ENCODE measurements at regions not wholly inside any gene's neighbourhood (a gene's known extent, or its start where the extent isn't known, plus 50 kb on each side); places are given as distances from the start of the nearest gene placed in this dataset.

GRCh38 chr3:34346656-34347055 lies 548.2 kb downstream of the PDCD6IP start:
- DNase-seq: no peak

DNA sequence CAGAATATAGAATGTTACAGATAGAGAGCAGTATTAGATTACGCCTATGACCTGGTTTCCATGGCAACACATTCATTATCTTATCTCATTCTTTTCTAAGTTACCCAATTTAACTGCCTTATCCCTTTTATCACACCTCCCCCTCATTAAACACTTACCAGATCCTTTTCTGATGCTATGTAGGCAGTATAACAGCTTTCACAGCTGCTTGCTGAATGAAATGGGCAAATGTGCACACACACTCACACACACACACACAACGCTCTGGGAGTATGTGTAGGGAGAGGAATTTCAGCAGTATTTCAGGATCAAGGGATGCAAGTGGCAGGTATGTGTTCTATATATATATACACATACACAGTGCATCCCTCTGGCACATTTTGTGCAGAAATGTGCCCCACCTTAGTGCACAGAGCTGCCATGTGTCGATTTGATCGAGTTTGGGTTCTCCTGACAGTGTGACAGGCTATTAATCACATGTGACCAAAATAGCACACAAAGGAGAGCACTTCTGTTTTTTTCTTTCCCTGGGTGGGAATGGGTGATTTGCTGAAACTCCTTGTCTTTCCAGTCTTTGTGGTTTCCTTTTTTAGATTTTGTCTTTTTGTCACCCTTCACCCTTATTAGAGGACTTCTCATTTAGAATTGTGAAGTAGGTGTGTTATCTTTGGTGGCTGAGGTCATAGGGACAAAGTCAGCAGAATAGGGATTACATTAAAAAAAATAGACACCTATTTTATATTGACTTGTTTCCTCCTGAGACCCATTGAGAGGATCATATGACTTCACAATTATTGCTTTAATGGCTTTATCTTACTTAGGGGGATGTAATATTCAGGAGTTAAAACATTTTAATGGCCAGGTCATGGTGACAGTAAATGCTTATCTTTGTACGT lies 553.7 kb downstream of the PDCD6IP start:
- no peak for DNase-seq

GRCh38 chr3:34352778-34353331 lies 554.4 kb downstream of the PDCD6IP start:
- no peak for DNase-seq

DNA sequence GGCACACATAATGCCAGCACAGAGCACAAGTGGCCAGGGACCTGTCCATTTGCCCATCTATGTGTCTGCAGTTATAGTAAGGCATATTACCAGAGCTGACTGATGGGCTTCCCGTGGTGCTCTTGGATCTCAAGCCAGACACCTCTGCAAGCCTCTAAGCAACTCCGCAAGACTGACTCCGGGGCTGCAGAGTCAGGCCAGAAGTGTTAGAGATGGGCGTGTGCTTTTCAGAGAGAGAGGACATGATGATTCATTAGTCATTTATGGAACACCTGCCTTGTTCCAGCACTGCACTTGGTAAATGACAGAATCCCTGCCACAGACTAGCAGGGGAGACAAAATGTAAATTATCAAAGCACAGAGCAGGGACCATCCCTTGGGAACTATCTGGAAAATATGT lies 559.0 kb downstream of the PDCD6IP start:
- no peak for DNase-seq

GRCh38 chr3:34359064-34359463 lies 560.6 kb downstream of the PDCD6IP start:
- DNase-seq: no peak

GRCh38 chr3:34360713-34361112 lies 562.3 kb downstream of the PDCD6IP start:
- DNase-seq: no peak

GRCh38 chr3:34361921-34362320 lies 563.5 kb downstream of the PDCD6IP start:
- DNase-seq: no peak

DNA sequence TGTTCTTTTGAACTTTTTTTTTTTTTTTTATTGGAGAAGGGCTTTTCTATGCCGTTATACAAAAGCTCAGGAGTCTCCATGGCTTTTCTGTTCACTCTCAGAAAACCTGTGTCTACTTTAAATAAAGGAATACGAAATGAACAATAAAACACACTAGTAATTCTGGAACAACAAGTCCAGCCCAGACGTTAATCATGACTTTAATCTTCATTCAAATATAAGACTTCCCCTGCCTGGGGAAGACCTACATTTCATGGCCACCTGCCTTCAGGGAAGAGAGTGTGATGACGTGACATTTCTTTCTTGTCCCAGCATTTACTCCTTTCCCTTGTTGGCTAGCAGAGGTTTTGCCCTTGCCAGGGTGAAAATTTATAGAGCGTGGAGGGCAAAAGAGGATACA lies 564.5 kb downstream of the PDCD6IP start:
- DNase-seq: no peak

GRCh38 chr3:34363881-34364280 lies 565.5 kb downstream of the PDCD6IP start:
- DNase-seq: no peak

- no peak for DNase-seq
Observed at GRCh38 chr3:34364335-34364734, 565.9 kb downstream of the PDCD6IP start.

DNA sequence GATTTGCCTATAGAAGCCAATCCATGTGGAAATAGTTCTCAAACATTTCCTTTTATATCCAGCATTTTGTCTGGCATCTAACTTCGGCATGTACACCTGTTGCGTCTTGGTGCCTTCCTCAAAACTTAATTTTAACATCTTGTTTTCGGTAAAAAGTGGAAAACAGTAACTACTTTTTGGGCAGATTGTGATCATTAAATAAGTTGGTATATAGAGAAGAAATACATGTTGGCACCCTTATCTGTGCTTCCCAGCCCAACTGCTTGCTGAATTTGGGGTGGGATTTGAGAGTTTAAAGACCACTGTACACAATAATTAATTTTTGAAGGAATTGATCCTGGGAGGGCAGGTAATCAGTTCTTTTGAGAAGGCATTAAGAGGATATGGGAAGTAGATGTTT lies 566.8 kb downstream of the PDCD6IP start:
- DNase-seq: no peak

- no peak for DNase-seq
Observed at GRCh38 chr3:34365771-34366170, 567.3 kb downstream of the PDCD6IP start.

DNA sequence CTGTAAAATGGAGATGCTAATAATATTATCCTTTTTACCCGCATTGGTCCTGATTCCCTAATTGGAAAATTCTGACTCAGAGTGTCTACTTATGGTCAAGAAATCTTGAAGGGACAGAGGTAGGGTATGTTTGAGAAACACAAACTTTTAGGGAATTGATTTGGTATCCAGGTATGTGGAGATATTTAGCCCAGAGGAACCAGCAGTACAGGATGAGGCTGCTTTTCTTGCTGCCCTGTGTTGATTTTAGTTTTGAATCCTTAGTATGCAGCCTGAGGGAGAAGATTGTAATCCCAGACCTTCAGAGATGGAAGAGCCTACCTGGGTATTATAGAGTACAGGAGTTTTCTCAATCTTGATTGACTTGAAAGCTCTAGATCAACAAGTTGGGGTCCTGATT lies 569.1 kb downstream of the PDCD6IP start:
- DNase-seq: no peak

- no peak for DNase-seq
Observed at GRCh38 chr3:34374521-34374920, 576.1 kb downstream of the PDCD6IP start.

DNA sequence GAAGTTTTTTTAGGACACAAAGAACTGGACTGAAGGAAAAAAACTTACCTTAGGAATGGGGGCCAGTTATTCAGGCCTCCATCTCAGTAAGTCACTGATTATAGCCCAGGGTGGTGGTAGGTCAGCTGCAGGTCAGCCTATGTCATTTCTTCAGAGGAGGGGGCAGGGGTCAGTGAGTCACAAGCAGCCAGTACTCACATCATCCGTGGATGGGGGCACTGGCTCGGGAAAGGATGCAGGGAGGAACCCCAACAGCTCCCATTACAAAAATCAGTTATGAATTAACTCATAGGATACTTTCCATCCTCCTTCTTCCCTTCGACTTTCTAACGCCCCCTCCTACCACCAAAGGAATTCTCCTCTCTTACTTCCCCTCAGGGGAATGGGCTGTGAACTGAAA lies 578.3 kb downstream of the PDCD6IP start:
- DNase-seq: no peak

- DNase-seq: no peak
Observed at GRCh38 chr3:34377961-34378360, 579.5 kb downstream of the PDCD6IP start.

DNA sequence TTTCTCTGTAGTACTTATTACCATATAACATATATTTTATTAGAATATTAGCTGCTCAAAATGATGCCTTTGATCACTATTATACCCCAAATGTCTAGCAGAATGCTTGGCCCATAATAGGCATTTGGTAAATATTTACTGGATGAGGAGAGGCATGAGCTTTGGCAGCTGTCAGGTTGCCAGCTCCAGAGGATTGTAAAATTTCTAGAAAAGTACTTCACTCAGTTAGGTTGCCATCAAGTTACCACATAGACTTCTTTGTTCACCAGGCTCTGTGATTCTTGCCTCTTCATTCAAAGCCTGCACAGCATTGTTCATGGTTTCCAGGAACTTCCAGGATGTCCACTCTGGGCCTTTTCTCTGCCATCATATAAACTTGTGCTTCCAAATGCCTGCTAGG lies 582.8 kb downstream of the PDCD6IP start:
- no peak for DNase-seq

DNA sequence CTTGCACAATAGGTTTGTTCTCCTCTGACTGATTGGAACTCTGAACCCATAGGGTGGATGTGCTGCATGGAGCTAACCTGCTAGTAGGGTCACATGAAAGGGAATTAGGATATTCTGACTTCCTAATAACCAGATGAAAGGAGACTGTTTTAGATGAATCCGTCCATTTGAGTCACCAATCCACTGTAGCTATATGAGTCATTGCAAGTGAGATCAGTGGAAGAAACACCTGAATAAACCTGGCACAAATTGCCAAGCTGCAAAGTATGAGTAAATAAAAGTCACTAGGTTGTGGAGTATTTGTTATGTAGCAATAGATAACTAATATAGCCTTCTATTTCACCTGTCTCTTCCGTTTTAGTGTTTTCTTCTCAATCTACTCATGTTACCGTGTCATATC lies 584.4 kb downstream of the PDCD6IP start:
- DNase-seq: no peak

- no peak for DNase-seq
Observed at GRCh38 chr3:34386309-34386708, 587.9 kb downstream of the PDCD6IP start.

- DNase-seq: no peak
Observed at GRCh38 chr3:34387826-34388564, 589.6 kb downstream of the PDCD6IP start.

DNA sequence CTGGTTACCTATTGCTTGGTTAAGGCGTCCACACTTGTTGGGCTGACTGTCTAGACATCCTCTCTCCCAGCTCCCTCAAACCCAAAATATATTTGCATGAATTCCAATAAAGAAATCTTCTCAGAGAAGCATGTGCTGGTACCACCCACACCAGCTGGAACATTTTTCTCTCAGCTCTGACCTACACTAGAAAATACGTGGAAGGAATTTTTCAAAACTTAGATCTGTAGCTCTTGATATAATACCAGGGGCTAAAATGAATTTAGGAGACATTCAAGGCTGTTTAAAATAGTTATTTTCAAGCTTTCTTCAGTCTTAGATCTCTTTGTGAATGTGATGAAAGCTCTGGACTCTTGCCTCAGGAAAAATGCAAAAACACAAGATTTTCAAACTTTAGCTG lies 590.4 kb downstream of the PDCD6IP start:
- no peak for DNase-seq

- no peak for DNase-seq
Observed at GRCh38 chr3:34394978-34395748, 596.7 kb downstream of the PDCD6IP start.

GRCh38 chr3:34396288-34396687 lies 597.9 kb downstream of the PDCD6IP start:
- DNase-seq: no peak
